H1 (cell line): ENCODE measurements at regions not wholly inside any gene's neighbourhood (a gene's known extent, or its start where the extent isn't known, plus 50 kb on each side); places are given as distances from the start of the nearest gene placed in this dataset.

Experiments
- BCL11A ChIP-seq, 2 experiments: IDR thresholded peaks; one replicate each; pipeline ENCODE4 v1.6.1; 2011; ENCODE audit warnings: low read depth in 2 of 2, low read length in 2 of 2, mild to moderate bottlenecking in 2 of 2
- BRCA1 ChIP-seq: IDR thresholded peaks from 2 replicates; pipeline ENCODE4 v1.6.1; 2012; ENCODE audit warnings: low read depth, low read length, improper control_type of control experiment
- CHD1 ChIP-seq: IDR thresholded peaks from 2 replicates; pipeline ENCODE4 v1.6.1; 2012; ENCODE audit warnings: low read depth, low read length, improper control_type of control experiment
- GABPA ChIP-seq: IDR thresholded peaks from 2 replicates; pipeline ENCODE4 v1.6.1; 2011; ENCODE audit warnings: mild to moderate bottlenecking, low read length, moderate library complexity, borderline replicate concordance; ENCODE audit not compliant: insufficient read depth
- HDAC2 ChIP-seq, 2 experiments: fragments of 300-600 bp in 1 of 2; sonication (generic) in 1 of 2; IDR thresholded peaks; 2 replicates each; pipeline ENCODE4 v1.6.1; 2011 to 2012; ENCODE audit warnings: low read depth in 2 of 2, low read length in 2 of 2, mild to moderate bottlenecking in 2 of 2, moderate library complexity in 2 of 2, borderline replicate concordance in 1 of 2, inconsistent platforms in 1 of 2
- KDM4A ChIP-seq: IDR thresholded peaks from one replicate; pipeline ENCODE4 v1.7.1; 2012; ENCODE audit warnings: low read depth, mild to moderate bottlenecking, moderate library complexity, low read length, inconsistent platforms; ENCODE audit not compliant: severe bottlenecking
- MAFK ChIP-seq: IDR thresholded peaks from 2 replicates; pipeline ENCODE4 v1.6.1; 2012; ENCODE audit warnings: low read depth, mild to moderate bottlenecking, improper control_type of control experiment, low read length

- TF ChIP-seq GABPA (no peak), MAFK (no peak), BRCA1 (no peak), HDAC2 (IDR thresholded peaks at IDR 0.05; ENCODE audit: borderline replicate concordance in 1 of 2, low read depth in 2 of 2, low read length in 2 of 2) (no peak), KDM4A (no peak), BCL11A (IDR thresholded peaks at IDR 0.05; ENCODE audit: low read depth in 2 of 2, low read length in 2 of 2) (no peak), CHD1 (no peak)
These were observed 153.4 kb downstream of the LIPI start (continued) for GRCh38 chr21:14057313-14057712.
